ENCODE measurements at regions not wholly inside any gene's neighbourhood (a gene's known extent, or its start where the extent isn't known, plus 50 kb on each side); places are given as distances from the start of the nearest gene placed in this dataset.

DNA sequence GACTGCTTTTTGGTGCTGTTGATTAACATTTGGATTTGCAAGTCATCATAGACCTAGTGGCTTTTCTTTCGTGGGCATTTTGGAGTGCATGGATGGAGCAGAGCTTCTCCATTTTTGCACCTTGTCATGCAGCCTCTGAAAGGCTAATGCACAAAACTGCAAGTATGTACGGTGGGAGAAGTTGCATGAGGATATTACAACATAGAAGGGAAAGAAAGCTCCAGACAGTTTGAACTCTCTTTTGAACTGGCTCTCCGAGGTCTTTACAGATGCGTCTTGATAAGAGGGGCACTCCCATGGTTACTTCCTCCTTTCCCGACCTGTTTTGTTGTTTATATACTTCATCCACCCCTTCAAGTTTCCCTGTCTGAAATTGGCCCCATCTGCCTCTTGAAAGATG is 147.1 kb upstream of the GBE1 start:
- TF ChIP-seq, protein P1, sequence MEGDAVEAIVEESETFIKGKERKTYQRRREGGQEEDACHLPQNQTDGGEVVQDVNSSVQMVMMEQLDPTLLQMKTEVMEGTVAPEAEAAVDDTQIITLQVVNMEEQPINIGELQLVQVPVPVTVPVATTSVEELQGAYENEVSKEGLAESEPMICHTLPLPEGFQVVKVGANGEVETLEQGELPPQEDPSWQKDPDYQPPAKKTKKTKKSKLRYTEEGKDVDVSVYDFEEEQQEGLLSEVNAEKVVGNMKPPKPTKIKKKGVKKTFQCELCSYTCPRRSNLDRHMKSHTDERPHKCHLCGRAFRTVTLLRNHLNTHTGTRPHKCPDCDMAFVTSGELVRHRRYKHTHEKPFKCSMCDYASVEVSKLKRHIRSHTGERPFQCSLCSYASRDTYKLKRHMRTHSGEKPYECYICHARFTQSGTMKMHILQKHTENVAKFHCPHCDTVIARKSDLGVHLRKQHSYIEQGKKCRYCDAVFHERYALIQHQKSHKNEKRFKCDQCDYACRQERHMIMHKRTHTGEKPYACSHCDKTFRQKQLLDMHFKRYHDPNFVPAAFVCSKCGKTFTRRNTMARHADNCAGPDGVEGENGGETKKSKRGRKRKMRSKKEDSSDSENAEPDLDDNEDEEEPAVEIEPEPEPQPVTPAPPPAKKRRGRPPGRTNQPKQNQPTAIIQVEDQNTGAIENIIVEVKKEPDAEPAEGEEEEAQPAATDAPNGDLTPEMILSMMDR (IDR thresholded peaks at IDR 0.05): no peak
- no peak for TF ChIP-seq POLR2A (IDR thresholded peaks at IDR 0.05)

All from testis (tissue), 2 donors.